GM19043 (cell line): ENCODE measurements at regions not wholly inside any gene's neighbourhood (a gene's known extent, or its start where the extent isn't known, plus 50 kb on each side); places are given as distances from the start of the nearest gene placed in this dataset.
"Not testable (repeated sequence)": the region's sequence is repeated elsewhere in the genome, so short reads cannot be mapped to it uniquely, and the experiment has no call there.

Experiments
- ATAC-seq: cut with Tn5 transposase; IDR thresholded peaks from one replicate; pipeline ENCODE4 v1.9.1; 2021; ENCODE audit warnings: low read depth; ENCODE audit not compliant: unreplicated experiment

GRCh38 chr11:81840380-81840779, 893.3 kb downstream of the FAM181B start:
- no peak for ATAC-seq

GRCh38 chr11:81839976-81840375, 893.7 kb downstream of the FAM181B start:
- no peak for ATAC-seq

- ATAC-seq: no peak
These were observed 894.6 kb downstream of the FAM181B start for GRCh38 chr11:81839016-81839415.

GRCh38 chr11:81829976-81830375, 903.7 kb downstream of the FAM181B start:
- ATAC-seq: no peak

- no peak for ATAC-seq
These were observed 908.3 kb downstream of the FAM181B start for GRCh38 chr11:81825346-81825745.

GRCh38 chr11:81819462-81819861, 914.2 kb downstream of the FAM181B start:
- no peak for ATAC-seq

GRCh38 chr11:81804858-81805257, 928.8 kb downstream of the FAM181B start:
- ATAC-seq: no peak

- ATAC-seq: no peak
These were observed 931.1 kb downstream of the FAM181B start for GRCh38 chr11:81802591-81802990.

GRCh38 chr11:81792416-81792815, 941.2 kb downstream of the FAM181B start:
- no peak for ATAC-seq

GRCh38 chr11:81787584-81788049, 946.0 kb downstream of the FAM181B start:
- peak; percentile 67 for ATAC-seq

GRCh38 chr11:81772166-81772565, 961.5 kb downstream of the FAM181B start:
- no peak for ATAC-seq

- not testable (repeated sequence) for ATAC-seq
These were observed 963.8 kb downstream of the FAM181B start for GRCh38 chr11:81769906-81770305.

GRCh38 chr11:81756864-81757595, 976.6 kb downstream of the FAM181B start:
- no peak for ATAC-seq

- ATAC-seq: no peak
These were observed 984.4 kb downstream of the FAM181B start for GRCh38 chr11:81749245-81749644.

GRCh38 chr11:81744336-81745116, 989.1 kb downstream of the FAM181B start:
- ATAC-seq: no peak

- no peak for ATAC-seq
These were observed 1008.0 kb downstream of the FAM181B start for GRCh38 chr11:81725701-81726100.

- no peak for ATAC-seq
These were observed 1016.0 kb downstream of the FAM181B start for GRCh38 chr11:81717695-81718094.

GRCh38 chr11:81707881-81708280, 1025.8 kb downstream of the FAM181B start:
- no peak for ATAC-seq

GRCh38 chr11:81705283-81705682, 1028.4 kb downstream of the FAM181B start:
- no peak for ATAC-seq

GRCh38 chr11:81700076-81700475, 1033.6 kb downstream of the FAM181B start:
- no peak for ATAC-seq

- no peak for ATAC-seq
These were observed 1046.6 kb downstream of the FAM181B start for GRCh38 chr11:81687057-81687456.

GRCh38 chr11:81674211-81674610, 1059.5 kb downstream of the FAM181B start:
- peak; percentile 78 for ATAC-seq
